Smooth muscle cell (in vitro differentiated cells): ENCODE measurements at regions not wholly inside any gene's neighbourhood (a gene's known extent, or its start where the extent isn't known, plus 50 kb on each side); places are given as distances from the start of the nearest gene placed in this dataset.

Experiments
- DNase-seq: peaks from one replicate; lab custom pipeline; 2025; ENCODE audit not compliant: unreplicated experiment; lab: John Stamatoyannopoulos, UW
- H2AFZ ChIP-seq: fragments of 200-600 bp; sonication (generic); 2 replicates; pipeline ENCODE4 v1.6.0; 2016; ENCODE audit warnings: antibody characterized with exemption, low read depth, mild to moderate bottlenecking
- H3F3A ChIP-seq: fragments of 200-600 bp; sonication (generic); 2 replicates; pipeline ENCODE4 v1.6.0; 2017; ENCODE audit warnings: antibody characterized with exemption, low read depth
- H3K27ac ChIP-seq: fragments of 200-600 bp; sonication (generic); 2 replicates; pipeline ENCODE4 v1.5.1; 2016; ENCODE audit warnings: low read depth, mild to moderate bottlenecking
- H3K27me3 ChIP-seq: fragments of 200-600 bp; sonication (generic); 2 replicates; pipeline ENCODE4 v1.6.1; 2016; ENCODE audit warnings: low read depth, mild to moderate bottlenecking
- H3K36me3 ChIP-seq: fragments of 200-600 bp; sonication (generic); 2 replicates; pipeline ENCODE4 v1.5.1; 2016; ENCODE audit warnings: low read depth
- H3K4me1 ChIP-seq: fragments of 200-600 bp; sonication (generic); 2 replicates; pipeline ENCODE4 v1.5.1; 2016; ENCODE audit warnings: low read depth
- H3K4me2 ChIP-seq: fragments of 200-600 bp; sonication (generic); 2 replicates; pipeline ENCODE4 v1.6.0; 2016; ENCODE audit warnings: mild to moderate bottlenecking
- H3K4me3 ChIP-seq: fragments of 200-600 bp; sonication (generic); 2 replicates; pipeline ENCODE4 v1.5.1; 2016; ENCODE audit warnings: mild to moderate bottlenecking
- H3K79me2 ChIP-seq: fragments of 200-600 bp; sonication (generic); 2 replicates; pipeline ENCODE4 v1.6.0; 2016; ENCODE audit warnings: low read depth, mild to moderate bottlenecking
- H3K9ac ChIP-seq: fragments of 200-600 bp; sonication (generic); 2 replicates; pipeline ENCODE4 v1.6.0; 2016; ENCODE audit warnings: low read depth
- H3K9me3 ChIP-seq: fragments of 200-600 bp; sonication (generic); replicated peaks from 2 replicates; pipeline ENCODE4 v1.5.1; 2016; ENCODE audit warnings: low read depth
- H4K20me1 ChIP-seq: fragments of 200-600 bp; sonication (generic); 2 replicates; pipeline ENCODE4 v1.6.0; 2016; ENCODE audit warnings: low read depth
- CTCF ChIP-seq: fragments of 200-600 bp; sonication (generic); IDR thresholded peaks from 2 replicates; pipeline ENCODE4 v1.5.1; 2017; ENCODE audit warnings: borderline replicate concordance, mild to moderate bottlenecking, antibody characterized with exemption; ENCODE audit not compliant: insufficient read depth, poor library complexity, severe bottlenecking
- WGBS: methylation state at CpG from one replicate; pipeline ENCODE4 v1.1.7; 2016; ENCODE audit warnings: low lambda C conversion rate; 5-methylcytosine and 5-hydroxymethylcytosine counted together

GRCh38 chr2:203651621-203652020 is 54.8 kb upstream of the CD28 start:
- H3K9me3 ChIP-seq = no peaks in the 10 kb centered on the region
- 93% methylated on average over 1 of the region's 1 CpG for WGBS

GRCh38 chr2:203654826-203655225 is 51.6 kb upstream of the CD28 start:
- TF ChIP-seq CTCF = no peak
- Histone ChIP-seq H4K20me1 (no peaks in the 10 kb centered on the region), H3K4me1 (no peaks in the 10 kb centered on the region), H3K79me2 (no peaks in the 10 kb centered on the region), H3K9ac (no peak overlapping the region), H3K36me3 (no peaks in the 10 kb centered on the region), H3K9me3 (no peaks in the 10 kb centered on the region), H3K27ac (no peak overlapping the region), H2AFZ (no peak overlapping the region), H3K27me3 (no peaks in the 10 kb centered on the region), H3K4me2 (no peak overlapping the region), H3K4me3 (no peak overlapping the region), H3F3A (no peaks in the 10 kb centered on the region)
- WGBS = 89% methylated on average over 3 of the region's 3 CpGs
- DNase-seq = no peak

More at GRCh38 chr2:203651621-203652020, 54.8 kb upstream of the CD28 start:
- no peak overlapping the region for H2AFZ ChIP-seq
- no peak for TF ChIP-seq CTCF
- H3K4me1 ChIP-seq = no peaks in the 10 kb centered on the region
- no peaks in the 10 kb centered on the region for H4K20me1 ChIP-seq
- H3K27ac ChIP-seq = no peak overlapping the region
- H3K27me3 ChIP-seq = no peaks in the 10 kb centered on the region
- no peak for DNase-seq
- H3K4me3 ChIP-seq = no peak overlapping the region
- no peaks in the 10 kb centered on the region for H3K36me3 ChIP-seq
- no peak overlapping the region for H3K9ac ChIP-seq
- H3K79me2 ChIP-seq = no peaks in the 10 kb centered on the region
- no peak overlapping the region for H3K4me2 ChIP-seq
- no peaks in the 10 kb centered on the region for H3F3A ChIP-seq

- H3K27me3 ChIP-seq = no peaks in the 10 kb centered on the region
- no peak overlapping the region for H3K9ac ChIP-seq
- TF ChIP-seq CTCF = no peak
- H3F3A ChIP-seq = no peaks in the 10 kb centered on the region
- DNase-seq = no peak
- H2AFZ ChIP-seq = no peak overlapping the region
- H3K27ac ChIP-seq = no peak overlapping the region
- H4K20me1 ChIP-seq = no peaks in the 10 kb centered on the region
- no peaks in the 10 kb centered on the region for H3K36me3 ChIP-seq
- H3K79me2 ChIP-seq = no peaks in the 10 kb centered on the region
- no peak overlapping the region for H3K4me3 ChIP-seq
- WGBS = 87% methylated on average over 10 of the region's 10 CpGs
- H3K4me2 ChIP-seq = no peak overlapping the region
- no peaks in the 10 kb centered on the region for H3K4me1 ChIP-seq
- H3K9me3 ChIP-seq = no peaks in the 10 kb centered on the region
These were observed 49.7 kb upstream of the CD28 start for GRCh38 chr2:203656522-203657287.
